ENCODE measurements at regions not wholly inside any gene's neighbourhood (a gene's known extent, or its start where the extent isn't known, plus 50 kb on each side); places are given as distances from the start of the nearest gene placed in this dataset.

- TF ChIP-seq ZNF462 (CRISPR knock-in tag; IDR thresholded peaks at IDR 0.05) (no peak), EZH2 (IDR thresholded peaks at IDR 0.05; ENCODE audit: low read depth, unreplicated experiment) (no peak), ETS1 (IDR thresholded peaks at IDR 0.05) (no peak), ZNF331 (CRISPR knock-in tag; IDR thresholded peaks at IDR 0.05; ENCODE audit: low read depth) (no peak), CTCF (conservative IDR thresholded peaks at IDR 0.05; ENCODE audit: low read depth in 2 of 2) (no peak), ZNF114 (CRISPR knock-in tag; IDR thresholded peaks at IDR 0.05) (no peak), JUNB (IDR thresholded peaks at IDR 0.05; ENCODE audit: unreplicated experiment) (no peak), POLR2AphosphoS5 (IDR thresholded peaks at IDR 0.05; ENCODE audit: low read depth) (no peak), REST (IDR thresholded peaks at IDR 0.05; ENCODE audit: unreplicated experiment) (no peak), NANOG (IDR thresholded peaks at IDR 0.05; ENCODE audit: borderline replicate concordance) (no peak), STAT1 (IDR thresholded peaks at IDR 0.05; ENCODE audit: unreplicated experiment) (no peak), CREB1 (CRISPR knock-in tag; IDR thresholded peaks at IDR 0.05; ENCODE audit: low read depth) (no peak), EZH2phosphoT487 (IDR thresholded peaks at IDR 0.05; ENCODE audit: unreplicated experiment) (no peak)
- Histone ChIP-seq H3K27me3 (ENCODE audit: insufficient read depth) (no peaks in the 10 kb centered on the region), H3K4me3 (no peak overlapping the region), H3F3A (replicated peaks; ENCODE audit: low read depth) (peaks cover 8% of the 10 kb centered on the region; the same call in 1 of the 2 replicates), H4K20me1 (replicated peaks; ENCODE audit: insufficient read depth) (no peaks in the 10 kb centered on the region), H3K27ac (ENCODE audit: low read depth) (no peak overlapping the region), H3K36me3 (ENCODE audit: insufficient read depth) (no peaks in the 10 kb centered on the region), H3K4me1 (ENCODE audit: insufficient read depth) (no peaks in the 10 kb centered on the region), H2AFZ (no peak overlapping the region), H3K79me2 (replicated peaks; ENCODE audit: insufficient read depth) (no peaks in the 10 kb centered on the region), H3K9me2 (ENCODE audit: insufficient read depth) (no peaks in the 10 kb centered on the region), H3K4me2 (no peak overlapping the region)
- Mint-ChIP-seq H3K27me3 (ENCODE audit: insufficient read depth, low read depth, poor library complexity) (peaks cover 18% of the 10 kb centered on the region), H3K27ac (no peak overlapping the region), H3K36me3 (ENCODE audit: low read depth) (peaks cover 17% of the 10 kb centered on the region), H3K4me3 (no peak overlapping the region; the same call in 2 of the 3 replicates), H3K4me1 (peaks cover under 1% of the 10 kb centered on the region; the same call in 2 of the 3 replicates), H3K9me3 (peaks cover 40% of the 10 kb centered on the region)
- ATAC-seq (no peak), DNase-seq (ENCODE audit: low spot score) (no peak)
Observed at GRCh38 chr6:168385037-168385759, 55.8 kb upstream of the SMOC2 start.

All from GM23338 (cell line).